ENCODE measurements at regions not wholly inside any gene's neighbourhood (a gene's known extent, or its start where the extent isn't known, plus 50 kb on each side); places are given as distances from the start of the nearest gene placed in this dataset.

GRCh38 chr4:114472269-114473032 lies 126.2 kb upstream of the UGT8 start:
- no peak for DNase-seq

DNA sequence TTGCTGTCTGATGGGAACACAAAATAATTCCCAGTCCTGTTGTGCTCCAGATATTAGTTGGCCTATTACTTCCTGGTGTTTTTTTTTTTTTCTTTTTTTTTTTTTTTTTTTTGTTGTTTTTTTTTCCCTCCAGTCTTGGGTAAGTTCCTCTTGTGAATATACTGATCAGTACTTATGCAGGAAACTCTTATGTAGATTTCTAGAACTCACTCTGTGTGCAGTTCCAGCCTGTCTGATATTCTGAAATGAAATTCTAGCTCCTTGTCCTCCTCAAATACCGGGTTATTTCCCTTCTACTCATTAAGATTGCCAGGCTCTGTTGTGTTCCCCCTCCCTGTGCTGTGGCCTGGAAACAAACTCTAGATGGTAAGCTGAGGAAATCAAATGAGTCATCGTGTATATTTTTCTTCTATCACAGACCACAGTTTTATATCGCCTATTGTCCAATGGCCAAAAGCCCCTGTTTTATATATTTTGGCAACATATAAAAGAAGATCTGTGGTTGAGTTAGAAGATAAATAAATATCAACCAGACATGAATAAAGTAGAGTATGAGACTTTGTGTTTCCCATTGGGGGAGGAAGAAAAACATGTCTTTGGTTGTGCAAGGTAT lies 124.3 kb upstream of the UGT8 start:
- DNase-seq = no peak

DNA sequence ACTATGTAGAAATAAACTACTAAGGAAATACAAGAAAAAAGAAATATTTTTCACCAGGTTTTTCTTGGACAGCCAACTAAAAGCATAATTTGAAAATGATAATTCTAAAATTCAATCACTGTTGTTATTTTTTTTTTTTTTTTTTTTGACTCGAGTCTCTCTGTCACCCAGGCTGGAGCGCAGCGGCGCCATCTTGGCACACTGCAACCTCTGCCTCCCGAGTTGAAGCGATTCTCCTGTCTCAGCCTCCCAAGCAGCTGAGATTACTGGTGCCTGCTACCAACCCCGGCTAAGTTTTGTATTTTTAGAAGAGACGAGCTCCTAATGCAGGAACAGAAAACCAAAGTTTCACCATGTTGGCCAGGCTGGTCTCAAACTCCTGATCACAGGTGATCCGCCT lies 122.3 kb upstream of the UGT8 start:
- DNase-seq = no peak

GRCh38 chr4:114479595-114479994 lies 119.0 kb upstream of the UGT8 start:
- DNase-seq = no peak

GRCh38 chr4:114481856-114482255 lies 116.8 kb upstream of the UGT8 start:
- no peak for DNase-seq

DNA sequence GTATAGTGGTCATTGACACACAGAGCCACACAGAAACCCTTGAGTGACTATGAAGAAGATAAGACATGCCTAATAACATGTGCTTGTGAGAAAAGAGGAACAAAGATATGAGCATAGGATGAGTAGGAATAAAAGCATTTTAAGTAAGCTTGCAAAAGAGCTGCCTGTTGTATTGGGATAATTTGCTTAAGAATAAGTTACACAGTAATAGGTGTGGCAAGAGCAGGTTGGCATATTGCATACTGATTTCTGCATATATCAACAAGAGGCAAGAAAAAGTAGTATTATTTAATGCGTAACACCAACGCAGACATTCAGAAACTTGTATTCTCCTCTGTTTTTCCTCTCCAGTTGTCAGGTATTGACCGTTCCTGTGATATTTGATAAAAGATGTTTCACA lies 111.5 kb upstream of the UGT8 start:
- DNase-seq = no peak

- no peak for DNase-seq
Measured at GRCh38 chr4:114488301-114488982, 110.2 kb upstream of the UGT8 start.

GRCh38 chr4:114494246-114494803 lies 104.3 kb upstream of the UGT8 start:
- DNase-seq = no peak

- no peak for DNase-seq
Measured at GRCh38 chr4:114495471-114495928, 103.1 kb upstream of the UGT8 start.

- no peak for DNase-seq
Measured at GRCh38 chr4:114497116-114497515, 101.5 kb upstream of the UGT8 start.

- DNase-seq = no peak
Measured at GRCh38 chr4:114509340-114509739, 89.3 kb upstream of the UGT8 start.

DNA sequence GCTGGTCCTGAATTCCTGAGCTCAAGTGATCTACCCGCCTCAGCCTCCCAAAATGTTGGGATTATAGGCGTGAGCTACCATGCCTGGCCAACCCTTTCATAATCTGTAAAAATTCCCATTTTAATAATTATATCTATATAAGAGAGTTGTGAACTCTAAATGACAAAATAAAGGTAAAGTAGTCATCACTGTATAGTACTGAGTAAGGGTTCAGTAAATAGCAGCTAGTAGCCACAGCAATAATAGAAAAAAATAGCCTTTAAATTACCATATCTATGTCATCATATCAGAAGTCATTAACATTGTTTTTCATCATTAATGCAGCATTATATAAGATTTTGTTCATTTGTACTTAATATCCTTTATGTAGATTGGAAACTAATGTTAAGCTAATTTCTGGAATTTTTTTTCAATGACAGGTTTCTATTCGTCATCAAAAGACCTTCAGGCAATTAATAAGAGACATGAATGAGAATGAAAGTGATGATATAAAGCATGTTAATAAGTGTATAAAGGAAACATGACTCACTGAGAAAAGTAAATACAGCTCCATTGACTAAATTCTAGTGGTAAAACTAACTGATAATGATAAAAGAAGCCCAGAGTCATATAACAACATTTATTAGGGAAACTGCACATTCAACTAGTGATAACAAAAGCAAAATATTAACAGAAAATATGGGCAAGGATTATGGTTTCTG lies 85.9 kb upstream of the UGT8 start:
- DNase-seq = no peak

DNA sequence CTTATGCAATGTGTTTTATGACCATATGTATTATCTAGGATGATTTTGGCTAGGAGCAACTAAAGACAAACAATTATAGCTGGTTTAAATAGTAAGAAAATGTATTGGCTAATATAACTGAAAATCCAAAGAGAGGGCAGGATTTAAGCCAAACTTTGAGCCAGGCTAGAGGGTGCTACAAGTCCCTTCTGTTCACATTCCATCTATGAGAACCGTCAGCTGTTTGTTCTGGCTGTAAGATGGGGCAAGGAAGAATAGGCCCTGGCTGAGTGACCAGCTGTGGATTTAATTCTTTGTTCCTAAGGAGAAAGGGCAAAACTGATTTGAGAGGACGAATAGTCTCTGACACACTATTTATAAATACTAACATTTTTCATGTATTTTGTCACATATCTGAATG lies 79.2 kb upstream of the UGT8 start:
- no peak for DNase-seq

DNA sequence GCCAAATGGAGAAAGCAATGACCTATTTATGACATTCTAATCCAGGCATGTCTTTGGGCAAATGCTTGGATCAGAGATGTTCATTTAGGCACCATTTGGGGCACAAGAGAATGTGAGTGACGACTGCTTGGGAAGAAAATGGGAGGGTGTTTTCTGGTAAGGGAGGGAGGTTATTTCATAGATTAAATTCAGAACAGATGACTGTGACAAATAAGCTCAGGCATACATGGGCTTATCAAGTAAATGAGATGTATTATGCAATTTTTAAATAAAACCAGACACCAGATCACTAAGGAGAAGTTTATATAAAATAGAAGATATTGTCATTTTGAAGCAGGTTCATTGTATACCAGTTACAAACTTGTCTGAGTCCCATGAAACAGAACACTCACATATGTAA lies 71.4 kb upstream of the UGT8 start:
- DNase-seq = no peak

GRCh38 chr4:114527637-114528036 lies 71.0 kb upstream of the UGT8 start:
- DNase-seq = no peak

DNA sequence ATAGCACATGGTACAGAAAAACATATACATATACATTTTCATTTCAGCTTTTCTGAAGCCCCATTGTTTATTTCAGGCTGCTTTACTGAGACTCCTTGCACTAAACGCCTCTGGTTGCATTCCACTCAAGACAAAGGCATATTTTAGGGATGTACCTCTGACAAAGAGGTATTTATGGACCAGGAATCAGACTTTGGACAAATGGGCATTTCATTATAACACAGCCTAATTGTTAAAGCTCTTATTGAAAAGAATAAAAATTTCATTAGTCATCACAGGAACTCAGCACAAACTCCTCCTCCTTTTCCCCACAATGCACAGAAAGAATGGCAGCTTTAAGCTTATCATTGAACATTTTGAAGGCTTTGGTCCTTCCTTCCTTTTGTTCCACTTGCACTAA lies 62.9 kb upstream of the UGT8 start:
- no peak for DNase-seq

DNA sequence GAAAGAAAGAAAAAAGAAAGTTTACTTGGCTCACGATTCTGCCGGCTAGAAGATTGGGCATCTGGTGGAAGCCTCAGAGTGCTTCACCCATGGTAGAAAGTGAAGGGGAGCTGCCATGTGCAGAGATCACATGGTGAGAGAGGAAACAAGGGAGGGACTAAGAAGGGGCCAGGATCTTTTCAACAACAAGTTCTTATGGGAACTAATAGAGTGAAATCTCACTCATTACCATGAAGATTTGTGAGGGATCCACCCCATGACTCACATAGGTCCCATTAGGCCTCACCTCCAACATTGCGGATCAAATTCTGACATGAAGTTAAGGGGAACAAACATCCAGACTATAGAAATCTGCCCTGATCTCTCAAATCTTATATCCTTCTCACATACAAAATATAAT lies 61.3 kb upstream of the UGT8 start:
- no peak for DNase-seq

GRCh38 chr4:114538012-114538617 lies 60.5 kb upstream of the UGT8 start:
- no peak for DNase-seq

- DNase-seq = no peak
Measured at GRCh38 chr4:114539985-114540384, 58.6 kb upstream of the UGT8 start.

DNA sequence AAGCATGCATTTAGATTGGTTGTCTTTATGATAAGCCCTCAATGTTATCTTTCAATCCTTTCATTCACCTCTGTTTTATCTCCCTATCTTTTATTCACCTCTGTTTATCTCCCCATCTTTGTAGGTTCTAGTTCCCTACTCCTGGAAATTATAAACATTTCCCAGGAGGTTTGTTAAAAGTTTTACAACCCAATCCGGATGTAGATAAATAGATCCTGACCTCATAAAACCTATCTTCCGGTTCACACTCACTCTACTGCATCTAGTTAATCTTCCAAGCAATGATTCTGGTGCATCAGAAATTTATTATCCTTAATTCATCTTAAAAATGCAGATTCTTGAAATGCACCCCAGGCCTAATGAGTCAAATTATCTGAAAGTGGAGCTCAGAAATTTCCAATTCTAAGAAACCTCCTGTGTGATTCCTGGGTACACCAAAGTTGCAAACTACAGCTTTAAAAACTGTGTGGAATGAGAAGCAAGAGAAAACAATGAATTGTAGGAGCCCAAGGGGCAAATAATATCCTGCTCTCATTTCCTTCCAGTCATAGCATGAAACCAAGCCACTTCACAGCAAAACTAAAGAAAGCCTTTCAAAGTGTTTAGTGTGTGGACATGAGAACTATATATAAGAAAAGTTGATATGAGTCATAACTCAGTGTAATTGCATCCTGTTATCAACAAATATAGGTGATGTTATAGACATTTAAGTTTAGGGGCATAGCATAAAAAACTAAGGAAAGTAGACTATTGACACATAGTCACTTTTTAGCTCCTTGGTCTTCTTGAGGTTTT lies 51.1 kb upstream of the UGT8 start:
- DNase-seq = no peak
